IPS DF 4.7 (cell line): ENCODE measurements at regions not wholly inside any gene's neighbourhood (a gene's known extent, or its start where the extent isn't known, plus 50 kb on each side); places are given as distances from the start of the nearest gene placed in this dataset.

ENCODE experiments used
- DNase-seq: peaks from one replicate; pipeline ENCODE4 v3.0.0-alpha.2; 2013; ENCODE audit warnings: low spot score; ENCODE audit errors: extremely low read depth

- DNase-seq, result no peak
These were observed 399.2 kb downstream of the NLGN4X start for GRCh38 chrX:5829469-5829868.

DNA sequence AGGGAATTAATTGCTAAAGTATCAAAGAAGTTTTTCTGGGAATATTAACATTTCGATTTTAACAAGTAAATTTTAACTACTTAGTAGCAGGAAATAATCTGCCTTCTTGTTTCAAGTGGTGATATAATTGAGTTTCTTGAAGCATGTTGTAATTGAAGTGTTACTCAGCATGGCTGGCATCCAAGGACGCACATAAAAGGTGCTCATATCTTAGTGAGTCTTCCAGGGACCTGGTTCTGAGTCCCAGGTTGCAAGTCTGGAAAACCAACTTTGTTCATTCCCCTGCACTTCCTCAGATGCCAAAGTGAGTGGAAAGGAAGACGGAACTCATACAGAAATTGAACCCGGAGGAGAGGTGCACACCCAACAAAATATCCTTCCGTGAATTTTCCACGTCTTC is 399.6 kb downstream of the NLGN4X start:
- DNase-seq, result no peak

DNA sequence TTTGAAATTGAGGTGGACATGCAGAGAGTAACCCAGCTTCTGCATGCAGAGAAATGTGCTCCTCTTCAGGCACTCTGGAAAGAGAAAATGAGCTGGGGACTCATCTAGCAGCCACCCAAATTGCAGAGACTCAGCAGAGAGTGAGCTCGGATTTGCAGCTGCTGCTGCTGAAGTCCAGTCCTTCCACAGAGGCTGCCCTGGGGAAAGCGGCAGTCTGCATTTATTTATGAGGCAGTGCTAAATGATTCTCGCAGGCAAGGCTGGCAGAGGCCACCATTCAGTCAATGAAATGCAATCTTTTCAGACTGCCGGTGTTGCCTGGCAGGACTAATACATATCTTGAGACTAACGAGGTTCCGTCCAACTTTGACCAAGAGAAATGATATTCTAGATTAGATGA is 404.8 kb downstream of the NLGN4X start:
- DNase-seq, result no peak

- no peak for DNase-seq
These were observed 418.0 kb downstream of the NLGN4X start for GRCh38 chrX:5810636-5811035.

DNA sequence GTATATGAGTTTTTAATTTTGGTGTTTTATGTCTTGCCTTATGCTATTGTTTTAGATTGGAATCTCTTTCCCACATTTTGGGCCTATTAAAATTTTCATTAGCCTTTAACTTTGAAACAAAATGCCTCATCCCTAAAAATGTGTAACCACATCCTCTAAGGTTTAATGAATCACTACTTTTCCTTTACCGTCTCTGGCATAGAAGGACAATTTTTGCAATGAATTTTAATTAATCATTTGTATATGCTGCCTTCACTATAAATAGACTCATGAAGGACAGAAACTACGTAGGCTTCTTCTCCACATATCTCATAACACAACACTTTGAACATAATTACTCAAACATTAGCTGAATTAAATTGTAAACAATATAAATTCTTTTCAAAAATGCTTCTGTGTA is 421.5 kb downstream of the NLGN4X start:
- no peak for DNase-seq

GRCh38 chrX:5802391-5802790 is 426.3 kb downstream of the NLGN4X start:
- DNase-seq, result no peak

DNA sequence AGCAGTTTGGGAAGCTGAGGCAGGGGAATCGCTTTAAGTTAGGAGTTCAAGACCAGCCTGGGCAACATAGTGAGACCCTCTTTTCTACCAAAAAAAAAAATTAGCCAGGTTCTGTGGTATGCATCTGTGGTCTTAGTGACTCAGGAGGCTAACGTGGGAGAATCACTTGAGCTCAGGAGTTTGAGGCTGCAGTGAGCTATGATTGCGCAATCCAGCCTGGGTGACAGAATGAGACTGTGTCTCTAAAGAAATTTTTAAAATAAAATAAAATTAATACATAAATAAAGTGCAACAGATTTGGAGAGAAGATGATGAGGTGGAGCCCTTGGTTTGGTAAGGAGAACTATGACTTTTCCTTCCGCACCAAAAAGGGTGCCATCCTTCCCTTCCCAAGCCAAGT is 436.9 kb downstream of the NLGN4X start:
- DNase-seq, result no peak

DNA sequence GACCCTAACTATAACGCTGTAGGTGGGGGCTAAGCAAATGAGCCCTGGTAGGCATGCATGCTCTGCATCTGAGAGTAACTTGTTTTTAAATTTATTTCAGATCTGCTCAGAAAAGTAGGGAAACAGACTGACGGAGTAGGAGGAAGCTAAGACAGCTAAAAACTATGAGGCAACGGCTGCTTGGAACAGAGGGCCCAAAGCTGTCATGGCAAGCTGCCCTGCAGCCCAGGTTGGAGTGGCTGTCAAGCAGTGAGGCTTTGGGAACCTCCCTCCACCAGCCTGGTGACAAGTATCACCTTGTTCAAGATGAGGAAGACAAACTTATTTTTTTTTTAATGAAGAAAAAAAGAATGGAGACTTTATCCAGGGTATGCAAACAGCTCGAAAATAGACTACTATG is 439.8 kb downstream of the NLGN4X start:
- DNase-seq, result no peak

DNA sequence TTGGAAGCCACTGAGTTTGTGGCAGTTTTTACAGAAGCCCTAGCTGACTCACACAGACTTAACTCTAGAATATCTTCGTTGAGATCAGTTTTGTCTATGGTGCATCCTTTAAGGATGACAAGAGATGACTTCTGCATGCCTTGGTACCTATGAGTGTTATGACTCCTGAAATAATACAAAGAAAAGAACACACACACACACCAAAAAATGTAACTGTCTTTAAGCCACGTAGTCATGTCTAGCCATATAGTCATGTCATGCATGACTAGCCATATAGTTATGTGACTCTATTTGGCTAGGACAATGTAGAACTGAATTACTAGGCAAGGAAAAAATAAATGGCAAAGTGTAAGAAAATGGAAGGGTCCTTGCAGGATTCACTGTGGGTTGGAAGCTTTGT is 447.8 kb downstream of the NLGN4X start:
- DNase-seq, result no peak

DNA sequence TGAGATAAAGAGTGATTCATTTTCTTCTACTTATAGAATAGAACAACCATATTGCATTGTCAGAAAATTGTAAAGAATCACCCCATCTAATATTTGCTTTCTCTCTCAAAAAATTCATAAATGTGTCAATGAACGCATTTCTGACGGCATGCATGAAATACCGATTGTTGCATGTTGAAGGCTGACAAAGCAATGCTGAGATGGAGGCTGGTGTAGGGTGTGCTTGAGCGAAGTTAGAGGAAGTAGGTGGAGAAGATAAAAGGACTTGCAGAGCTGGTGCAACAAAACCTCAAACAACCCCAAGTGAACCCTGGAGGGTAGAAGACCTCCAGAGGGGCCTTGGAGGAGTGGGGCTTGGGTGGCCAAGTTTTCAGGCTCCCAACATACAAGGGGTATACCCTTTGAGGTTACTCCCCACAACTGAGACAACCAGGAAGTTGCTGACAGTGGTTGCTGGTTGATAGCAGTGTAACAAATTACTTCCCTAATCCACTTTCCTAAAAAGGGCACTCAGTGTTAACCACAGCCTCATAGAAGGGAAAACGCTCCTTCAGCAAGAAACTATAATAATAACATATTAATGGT is 452.7 kb downstream of the NLGN4X start:
- DNase-seq, result no peak

GRCh38 chrX:5774446-5774845 is 454.2 kb downstream of the NLGN4X start:
- DNase-seq, result no peak

DNA sequence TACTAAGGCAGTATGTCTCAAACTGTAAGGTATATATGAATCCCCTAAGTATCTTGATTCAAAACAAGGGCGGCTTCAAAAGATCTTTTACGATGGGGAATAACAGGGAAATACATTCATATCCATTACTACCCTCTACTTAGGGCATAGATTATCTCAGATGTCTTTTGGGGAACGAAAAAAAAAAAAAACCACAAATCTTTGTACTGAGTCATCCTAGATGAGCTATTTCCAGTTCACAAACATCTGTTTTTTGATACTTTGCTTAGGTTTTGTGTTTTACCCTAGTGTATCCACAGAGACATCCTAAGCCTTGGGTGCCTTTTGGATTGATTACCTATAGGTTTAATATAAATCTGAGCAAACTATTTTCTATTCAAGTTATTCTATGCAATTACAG is 457.2 kb downstream of the NLGN4X start:
- DNase-seq, result no peak

GRCh38 chrX:5756616-5757015 is 472.1 kb downstream of the NLGN4X start:
- no peak for DNase-seq

- DNase-seq, result no peak
These were observed 475.4 kb downstream of the NLGN4X start for GRCh38 chrX:5753291-5753690.

DNA sequence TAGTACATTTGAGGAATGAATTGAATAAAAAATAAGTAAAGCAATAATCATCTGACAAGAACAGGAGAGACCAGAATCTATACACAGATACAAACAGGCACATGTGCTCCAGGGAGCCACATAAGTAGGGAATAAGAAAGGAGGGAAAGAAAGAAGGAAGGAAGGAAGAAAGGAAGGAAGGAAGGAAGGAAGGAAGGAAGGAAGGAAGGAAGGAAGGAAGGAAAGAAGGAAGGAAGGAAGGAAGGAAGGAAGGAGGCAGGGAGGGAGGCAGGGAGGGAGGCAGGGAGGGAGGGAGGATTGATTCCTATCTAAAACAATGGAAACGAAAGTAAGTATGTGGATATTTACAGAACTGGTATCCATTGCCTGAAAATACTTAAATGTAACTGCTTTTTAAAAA is 475.8 kb downstream of the NLGN4X start:
- DNase-seq, result no peak

- DNase-seq, result no peak
These were observed 480.0 kb downstream of the NLGN4X start for GRCh38 chrX:5748586-5749150.

DNA sequence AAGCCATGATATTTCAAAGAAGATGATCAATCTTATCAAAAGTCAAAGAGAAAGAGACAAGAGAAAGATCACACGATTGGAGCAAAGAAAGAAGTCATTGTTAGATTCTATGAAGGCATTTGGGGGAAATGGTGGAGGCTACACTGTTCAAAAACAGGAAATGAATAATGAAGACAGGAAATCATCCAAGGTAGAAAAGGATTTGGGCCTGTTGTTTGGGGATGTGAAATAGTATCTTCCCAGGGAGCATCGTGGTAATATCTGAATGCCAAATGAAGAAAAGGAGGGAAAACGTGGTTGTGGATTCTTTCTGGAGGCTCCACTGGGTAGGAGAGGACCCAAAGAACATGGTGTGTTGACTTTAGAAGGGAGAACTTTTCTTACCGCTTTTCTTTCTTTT is 482.4 kb downstream of the NLGN4X start:
- DNase-seq, result no peak

DNA sequence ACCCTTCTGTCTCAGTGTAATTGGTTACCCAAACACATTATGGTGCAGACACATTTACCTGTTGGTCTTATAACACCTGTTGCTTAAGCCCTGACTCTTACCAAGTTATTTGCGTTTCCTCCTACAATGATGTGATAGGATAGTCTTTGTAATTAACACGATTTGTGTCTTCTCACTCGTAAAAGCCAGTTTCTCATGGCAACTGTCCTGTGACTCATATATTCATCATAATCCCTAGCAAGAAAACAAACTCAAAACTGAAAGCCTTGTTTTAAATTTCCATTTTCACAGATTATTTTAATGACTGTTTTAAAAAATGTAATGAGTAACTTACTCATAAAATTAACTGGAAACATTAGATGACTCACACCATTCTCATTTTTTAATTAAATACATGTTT is 495.2 kb downstream of the NLGN4X start:
- DNase-seq, result no peak

DNA sequence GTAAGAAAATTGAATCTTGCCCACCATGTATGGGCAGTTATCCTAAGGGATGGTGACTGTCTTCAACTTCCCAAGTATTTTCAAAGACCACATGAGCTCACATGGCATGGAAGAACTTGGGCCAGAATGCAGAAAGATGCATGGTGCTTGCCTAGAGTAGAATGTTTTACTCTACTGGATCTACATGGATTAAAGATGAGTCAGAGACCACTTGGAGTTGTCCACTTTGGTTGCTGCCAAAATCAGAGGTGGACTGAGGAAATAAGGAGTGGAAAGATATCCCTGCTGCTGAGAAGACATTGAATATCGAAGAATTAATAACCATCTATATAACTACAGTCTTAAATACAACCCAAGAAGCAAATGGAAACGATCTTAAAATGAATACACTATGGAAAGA is 498.1 kb downstream of the NLGN4X start:
- DNase-seq, result no peak

DNA sequence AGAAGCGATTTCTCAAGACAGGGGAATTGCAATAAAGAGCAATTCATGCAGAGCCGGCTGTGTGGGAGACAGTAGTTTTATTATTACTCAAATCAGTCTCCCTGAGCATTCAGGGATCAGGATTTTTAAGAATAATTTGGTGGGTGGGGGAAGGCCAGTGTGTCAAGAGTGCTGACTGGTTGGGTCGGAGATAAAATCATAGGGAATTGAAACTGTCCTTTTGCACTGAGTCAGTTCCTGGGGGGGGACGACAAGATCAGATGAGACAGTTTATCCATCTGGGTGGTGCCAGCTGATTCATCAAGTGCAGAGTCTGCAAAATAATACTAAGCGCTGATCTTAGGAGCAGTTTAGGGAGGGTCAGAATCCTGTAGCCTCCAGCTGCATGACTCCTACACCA is 502.4 kb downstream of the NLGN4X start:
- no peak for DNase-seq

GRCh38 chrX:5724123-5724522 is 504.5 kb downstream of the NLGN4X start:
- DNase-seq, result no peak

- DNase-seq, result no peak
These were observed 510.0 kb downstream of the NLGN4X start for GRCh38 chrX:5718651-5719050.

- no peak for DNase-seq
These were observed 512.0 kb downstream of the NLGN4X start for GRCh38 chrX:5716666-5717065.

DNA sequence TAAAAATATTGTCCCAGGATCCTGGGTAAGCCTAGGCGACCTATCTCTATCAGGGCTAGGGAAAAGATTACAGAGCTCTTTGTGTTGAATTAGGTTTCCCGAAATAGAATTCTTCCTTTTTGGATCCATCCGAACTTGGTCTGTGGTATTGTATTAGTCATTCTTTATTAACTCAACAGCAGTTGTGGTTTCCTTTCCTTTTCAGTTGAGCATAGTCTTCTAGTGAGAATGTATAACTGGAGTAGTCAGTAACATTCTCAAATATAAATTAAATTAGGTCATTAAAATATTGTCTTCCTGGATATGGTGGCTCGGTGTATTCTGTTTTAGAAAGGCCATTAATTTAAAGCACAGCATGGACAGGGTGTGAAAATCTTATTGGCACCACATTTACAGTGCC is 520.4 kb downstream of the NLGN4X start:
- DNase-seq, result no peak
